ENCODE measurements at regions not wholly inside any gene's neighbourhood (a gene's known extent, or its start where the extent isn't known, plus 50 kb on each side); places are given as distances from the start of the nearest gene placed in this dataset.

- no peak for DNase-seq (ENCODE audit: extremely low read depth, low read depth)
Observed at GRCh38 chr5:174326372-174326771, 280.9 kb downstream of the NSG2 start.

GRCh38 chr5:174327317-174327864, 281.9 kb downstream of the NSG2 start:
- peak; percentile 85 for DNase-seq (ENCODE audit: extremely low read depth, low read depth)

- DNase-seq (ENCODE audit: extremely low read depth, low read depth) = no peak
Observed at GRCh38 chr5:174327896-174328295, 282.4 kb downstream of the NSG2 start.

- DNase-seq (ENCODE audit: extremely low read depth, low read depth) = no peak
Observed at GRCh38 chr5:174328631-174329299, 283.3 kb downstream of the NSG2 start.

- no peak for DNase-seq (ENCODE audit: extremely low read depth, low read depth)
Observed at GRCh38 chr5:174329738-174330137, 284.2 kb downstream of the NSG2 start.

- no peak for DNase-seq (ENCODE audit: extremely low read depth, low read depth)
Observed at GRCh38 chr5:174335682-174336364, 290.3 kb downstream of the NSG2 start.

- DNase-seq (ENCODE audit: extremely low read depth, low read depth) = no peak
Observed at GRCh38 chr5:174336479-174336878, 291.0 kb downstream of the NSG2 start.

GRCh38 chr5:174337276-174338184, 292.0 kb downstream of the NSG2 start:
- DNase-seq (ENCODE audit: extremely low read depth, low read depth) = no peak

- DNase-seq (ENCODE audit: extremely low read depth, low read depth) = no peak
Observed at GRCh38 chr5:174338185-174339010, 292.9 kb downstream of the NSG2 start.

GRCh38 chr5:174339130-174339529, 293.6 kb downstream of the NSG2 start:
- DNase-seq (ENCODE audit: extremely low read depth, low read depth) = no peak

GRCh38 chr5:174340226-174340625, 294.7 kb downstream of the NSG2 start:
- no peak for DNase-seq (ENCODE audit: extremely low read depth, low read depth)

GRCh38 chr5:174342696-174343095, 297.2 kb downstream of the NSG2 start:
- no peak for DNase-seq (ENCODE audit: extremely low read depth, low read depth)

GRCh38 chr5:174343826-174344225, 298.3 kb downstream of the NSG2 start:
- no peak for DNase-seq (ENCODE audit: extremely low read depth, low read depth)

- DNase-seq (ENCODE audit: extremely low read depth, low read depth) = no peak
Observed at GRCh38 chr5:174344335-174344734, 298.8 kb downstream of the NSG2 start.

- no peak for DNase-seq (ENCODE audit: extremely low read depth, low read depth)
Observed at GRCh38 chr5:174347183-174347582, 301.7 kb downstream of the NSG2 start.

GRCh38 chr5:174348311-174348981, 302.9 kb downstream of the NSG2 start:
- DNase-seq (ENCODE audit: extremely low read depth, low read depth) = no peak

- no peak for DNase-seq (ENCODE audit: extremely low read depth, low read depth)
Observed at GRCh38 chr5:174352681-174353080, 307.2 kb downstream of the NSG2 start.

GRCh38 chr5:174354571-174354970, 309.1 kb downstream of the NSG2 start:
- DNase-seq (ENCODE audit: extremely low read depth, low read depth) = no peak

GRCh38 chr5:174355208-174355612, 309.7 kb downstream of the NSG2 start:
- peak; percentile 83 for DNase-seq (ENCODE audit: extremely low read depth, low read depth)

GRCh38 chr5:174355995-174356394, 310.5 kb downstream of the NSG2 start:
- DNase-seq (ENCODE audit: extremely low read depth, low read depth) = no peak
